ENCODE measurements at regions not wholly inside any gene's neighbourhood (a gene's known extent, or its start where the extent isn't known, plus 50 kb on each side); places are given as distances from the start of the nearest gene placed in this dataset.

- no peak for DNase-seq (ENCODE audit: low read depth)
- TF ChIP-seq MAX (IDR thresholded peaks at IDR 0.05; ENCODE audit: low read depth, low read length) (no peak), MYC (IDR thresholded peaks at IDR 0.05; ENCODE audit: low read depth, low read length) (no peak), CTCF (IDR thresholded peaks at IDR 0.05; ENCODE audit: low read depth, low read length) (no peak)
- no peak overlapping the region for H3K4me3 ChIP-seq (ENCODE audit: low read depth, low read length)
Measured at GRCh38 chr6:84979541-84979940, 215.1 kb upstream of the TBX18 start.

GRCh38 chr6:84977363-84977705 lies 212.9 kb upstream of the TBX18 start:
- TF ChIP-seq MYC (IDR thresholded peaks at IDR 0.05; ENCODE audit: low read depth, low read length): no peak
- no peak for TF ChIP-seq POLR2A (IDR thresholded peaks at IDR 0.05; ENCODE audit: extremely low read depth, insufficient read length)
- TF ChIP-seq CTCF (IDR thresholded peaks at IDR 0.05; ENCODE audit: low read depth, low read length): no peak
- TF ChIP-seq MAX (IDR thresholded peaks at IDR 0.05; ENCODE audit: low read depth, low read length): no peak

GRCh38 chr6:84976526-84977362 lies 212.3 kb upstream of the TBX18 start:
- no peak overlapping the region for H3K4me3 ChIP-seq (ENCODE audit: low read depth, low read length)
- TF ChIP-seq POLR2A (IDR thresholded peaks at IDR 0.05; ENCODE audit: extremely low read depth, insufficient read length) (no peak), MYC (IDR thresholded peaks at IDR 0.05; ENCODE audit: low read depth, low read length) (no peak), CTCF (IDR thresholded peaks at IDR 0.05; ENCODE audit: low read depth, low read length) (no peak), MAX (IDR thresholded peaks at IDR 0.05; ENCODE audit: low read depth, low read length) (no peak)
- DNase-seq (ENCODE audit: low read depth): no peak

More at GRCh38 chr6:84977363-84977705, 212.9 kb upstream of the TBX18 start:
- DNase-seq (ENCODE audit: low read depth): no peak
- H3K4me3 ChIP-seq (ENCODE audit: low read depth, low read length): no peak overlapping the region

DNA sequence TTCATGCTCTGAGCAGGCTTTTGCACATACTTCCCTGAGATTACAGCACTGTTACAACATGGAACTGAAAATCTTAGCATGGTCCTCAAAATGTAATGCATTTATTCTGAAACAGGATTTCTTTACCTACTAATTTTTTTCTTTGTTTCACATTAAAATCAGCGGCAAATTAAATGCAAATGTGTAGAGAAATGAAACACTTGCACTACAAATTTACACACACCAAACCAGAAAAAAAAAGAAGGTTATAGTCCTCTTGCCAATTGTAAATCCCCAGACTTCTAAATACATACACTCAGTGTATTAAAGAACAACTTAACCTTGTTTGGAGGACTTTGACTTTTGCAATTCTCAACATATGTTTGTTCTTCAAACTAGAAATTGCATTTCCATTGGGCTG lies 210.9 kb upstream of the TBX18 start:
- H3K4me3 ChIP-seq (ENCODE audit: low read depth, low read length): no peak overlapping the region
- DNase-seq (ENCODE audit: low read depth): no peak
- no peak for TF ChIP-seq MYC (IDR thresholded peaks at IDR 0.05; ENCODE audit: low read depth, low read length)
- no peak for TF ChIP-seq MAX (IDR thresholded peaks at IDR 0.05; ENCODE audit: low read depth, low read length)
- TF ChIP-seq CTCF (IDR thresholded peaks at IDR 0.05; ENCODE audit: low read depth, low read length): no peak
- no peak for TF ChIP-seq POLR2A (IDR thresholded peaks at IDR 0.05; ENCODE audit: extremely low read depth, insufficient read length)

DNA sequence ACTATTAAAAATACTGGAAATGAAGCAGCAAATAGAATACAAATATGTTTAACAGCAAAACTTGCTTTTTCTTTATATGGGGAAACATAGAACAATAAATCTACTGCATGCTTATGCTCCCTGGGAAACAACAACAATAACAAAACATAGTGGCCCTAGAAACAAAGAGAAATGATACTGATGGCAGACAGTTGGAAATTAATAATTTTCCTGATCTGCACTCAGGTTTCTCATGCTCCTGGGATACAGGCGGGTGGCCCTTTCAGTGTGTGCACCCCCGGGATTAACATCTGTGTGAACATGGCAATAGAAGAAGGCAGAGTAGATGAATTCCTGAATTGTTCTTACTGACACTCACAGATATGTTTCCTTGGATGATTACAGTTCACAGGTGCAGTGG lies 209.2 kb upstream of the TBX18 start:
- no peak for TF ChIP-seq CTCF (IDR thresholded peaks at IDR 0.05; ENCODE audit: low read depth, low read length)
- no peak for TF ChIP-seq POLR2A (IDR thresholded peaks at IDR 0.05; ENCODE audit: extremely low read depth, insufficient read length)
- TF ChIP-seq MYC (IDR thresholded peaks at IDR 0.05; ENCODE audit: low read depth, low read length): no peak
- DNase-seq (ENCODE audit: low read depth): no peak
- no peak overlapping the region for H3K4me3 ChIP-seq (ENCODE audit: low read depth, low read length)
